ENCODE measurements at regions not wholly inside any gene's neighbourhood (a gene's known extent, or its start where the extent isn't known, plus 50 kb on each side); places are given as distances from the start of the nearest gene placed in this dataset.
"Not testable (repeated sequence)": the region's sequence is repeated elsewhere in the genome, so short reads cannot be mapped to it uniquely, and the experiment has no call there.

GRCh38 chr9:63729021-63729420 is 1556.0 kb downstream of the FOXD4L5 start:
- H3K27ac ChIP-seq (ENCODE audit: extremely low read depth, low read depth, low read length); H3K27me3 ChIP-seq (ENCODE audit: control insufficient read depth in 2 of 2, insufficient read depth in 2 of 2, low read length in 2 of 2); H3K79me2 ChIP-seq (ENCODE audit: control insufficient read depth, insufficient read depth, low read length); POLR2A ChIA-PET; H4K20me1 ChIP-seq (replicated peaks; ENCODE audit: control insufficient read depth, insufficient read depth, low read length); H3K9ac ChIP-seq (ENCODE audit: insufficient read depth in 1 of 2, low read depth in 2 of 2, low read length in 2 of 2); H2AFZ ChIP-seq (ENCODE audit: low read depth, low read length); ATAC-seq; FAIRE-seq; H3K36me3 ChIP-seq (ENCODE audit: control insufficient read depth, insufficient read depth, low read length); H3K9me1 ChIP-seq (ENCODE audit: control insufficient read depth, insufficient read depth, low read length); H3K9me3 ChIP-seq (replicated peaks; ENCODE audit: control insufficient read depth, insufficient read depth, low read depth, low read length); H3K4me2 ChIP-seq (ENCODE audit: insufficient read depth, low read length); CTCF ChIA-PET (ENCODE audit: low intra/inter-chr PET ratio); H3K4me3 ChIP-seq; BruUV-seq (replicated peaks); in situ Hi-C loops (cut with MboI); H3K4me1 ChIP-seq (replicated peaks in 1 of 2; ENCODE audit: control insufficient read depth in 2 of 2, insufficient read depth in 2 of 2, low read length in 2 of 2); intact Hi-C loops (cut with micrococcal nuclease): not testable (repeated sequence)
- peak; percentile 5 to 38 (median 8) for DNase-seq (ENCODE audit: extremely low read depth in 1 of 4, low spot score in 3 of 4)
- TF ChIP-seq CTCF (IDR thresholded peaks at IDR 0.05 in 2 of 3, conservative IDR thresholded peaks at IDR 0.05 in 1 of 3; ENCODE audit: insufficient read depth in 2 of 3, low read depth in 1 of 3, low read length in 3 of 3) (peak; percentile 29 to 44 (median 42); a peak in 3 of 6 replicates), RAD21 (CRISPR knock-in tag; conservative IDR thresholded peaks at IDR 0.05 in 1 of 2, IDR thresholded peaks at IDR 0.05 in 1 of 2) (0 out of 4 replicates have a peak, but pooled peaks of 1 of the 2 experiments have one; percentile 22)
- WGBS (ENCODE audit: insufficient coverage, low coverage, missing lambda C conversion rate) = 0% methylated on average over 4 of the region's 4 CpGs

- Histone ChIP-seq H3K36me3 (ENCODE audit: control insufficient read depth, insufficient read depth, low read length) (no peaks in the 10 kb centered on the region), H3K4me1 (replicated peaks in 1 of 2; ENCODE audit: control insufficient read depth in 2 of 2, insufficient read depth in 2 of 2, low read length in 2 of 2) (no peaks in the 10 kb centered on the region), H3K27me3 (ENCODE audit: control insufficient read depth in 2 of 2, insufficient read depth in 2 of 2, low read length in 2 of 2) (no peaks in the 10 kb centered on the region), H3K27ac (ENCODE audit: extremely low read depth, low read depth, low read length) (no peak overlapping the region), H3K9ac (ENCODE audit: insufficient read depth in 1 of 2, low read depth in 2 of 2, low read length in 2 of 2) (no peak overlapping the region), H3K9me3 (replicated peaks; ENCODE audit: control insufficient read depth, insufficient read depth, low read depth, low read length) (no peaks in the 10 kb centered on the region), H4K20me1 (replicated peaks; ENCODE audit: control insufficient read depth, insufficient read depth, low read length) (no peaks in the 10 kb centered on the region), H3K9me1 (ENCODE audit: control insufficient read depth, insufficient read depth, low read length) (no peaks in the 10 kb centered on the region), H2AFZ (ENCODE audit: low read depth, low read length) (no peak overlapping the region), H3K4me2 (ENCODE audit: insufficient read depth, low read length) (no peak overlapping the region), H3K4me3 (no peak overlapping the region), H3K79me2 (ENCODE audit: control insufficient read depth, insufficient read depth, low read length) (no peaks in the 10 kb centered on the region)
- in situ Hi-C loops (cut with MboI) (no loop called here), intact Hi-C loops (cut with micrococcal nuclease) (no loop called here)
- 0% methylated on average over 2 of the region's 3 CpGs for WGBS (ENCODE audit: insufficient coverage, low coverage, missing lambda C conversion rate)
- POLR2A ChIA-PET = no interaction called here
- no peak for DNase-seq (ENCODE audit: extremely low read depth in 1 of 4, low spot score in 3 of 4)
- no peak for ATAC-seq
- CTCF ChIA-PET (ENCODE audit: low intra/inter-chr PET ratio) = no interaction called here
- no TSS peak for BruUV-seq (replicated peaks)
- FAIRE-seq = no peak
- TF ChIP-seq, protein P1, sequence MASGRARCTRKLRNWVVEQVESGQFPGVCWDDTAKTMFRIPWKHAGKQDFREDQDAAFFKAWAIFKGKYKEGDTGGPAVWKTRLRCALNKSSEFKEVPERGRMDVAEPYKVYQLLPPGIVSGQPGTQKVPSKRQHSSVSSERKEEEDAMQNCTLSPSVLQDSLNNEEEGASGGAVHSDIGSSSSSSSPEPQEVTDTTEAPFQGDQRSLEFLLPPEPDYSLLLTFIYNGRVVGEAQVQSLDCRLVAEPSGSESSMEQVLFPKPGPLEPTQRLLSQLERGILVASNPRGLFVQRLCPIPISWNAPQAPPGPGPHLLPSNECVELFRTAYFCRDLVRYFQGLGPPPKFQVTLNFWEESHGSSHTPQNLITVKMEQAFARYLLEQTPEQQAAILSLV (tag; IDR thresholded peaks at IDR 0.05) = no peak
- TF ChIP-seq GATA2 (CRISPR knock-in tag; IDR thresholded peaks at IDR 0.05) = no peak
- no peak for TF ChIP-seq KDM4B (IDR thresholded peaks at IDR 0.05; ENCODE audit: borderline replicate concordance in 2 of 2, low read depth in 1 of 2)
- TF ChIP-seq ZNF79 (CRISPR knock-in tag; IDR thresholded peaks at IDR 0.05; ENCODE audit: low read depth) = no peak
- no peak for TF ChIP-seq RUNX1 (IDR thresholded peaks at IDR 0.05; ENCODE audit: low read depth)
- no peak for TF ChIP-seq SMAD4 (CRISPR knock-in tag; conservative IDR thresholded peaks at IDR 0.05)
- no peak for TF ChIP-seq NUFIP1 (IDR thresholded peaks at IDR 0.05; ENCODE audit: partially characterized antibody)
- TF ChIP-seq CCAR2 (IDR thresholded peaks at IDR 0.05; ENCODE audit: low read depth, low read length) = no peak
- TF ChIP-seq CC2D1A (IDR thresholded peaks at IDR 0.05) = no peak
- no peak for TF ChIP-seq HNRNPK (IDR thresholded peaks at IDR 0.05; ENCODE audit: low read depth, low read length, poor library complexity, severe bottlenecking)
- no peak for TF ChIP-seq LCOR (CRISPR knock-in tag; IDR thresholded peaks at IDR 0.05)
- TF ChIP-seq PHF8 (IDR thresholded peaks at IDR 0.05; ENCODE audit: borderline replicate concordance, low read length) = no peak
- no peak for TF ChIP-seq POLR2A (conservative IDR thresholded peaks at IDR 0.05)
Observed at GRCh38 chr9:63728287-63728686, 1556.7 kb downstream of the FOXD4L5 start.
